VCaP (cell line): ENCODE measurements at regions not wholly inside any gene's neighbourhood (a gene's known extent, or its start where the extent isn't known, plus 50 kb on each side); places are given as distances from the start of the nearest gene placed in this dataset.

ENCODE experiments used
- H3K27ac ChIP-seq: fragments of 450-650 bp; 2 replicates; pipeline ENCODE4 v1.5.1; 2017
- TF ChIP-seq, protein P1 (sequence below): fragments of 450-650 bp; conservative IDR thresholded peaks from 2 replicates; pipeline ENCODE4 v1.5.1; 2017; ENCODE audit warnings: mild to moderate bottlenecking, moderate library complexity

DNA sequence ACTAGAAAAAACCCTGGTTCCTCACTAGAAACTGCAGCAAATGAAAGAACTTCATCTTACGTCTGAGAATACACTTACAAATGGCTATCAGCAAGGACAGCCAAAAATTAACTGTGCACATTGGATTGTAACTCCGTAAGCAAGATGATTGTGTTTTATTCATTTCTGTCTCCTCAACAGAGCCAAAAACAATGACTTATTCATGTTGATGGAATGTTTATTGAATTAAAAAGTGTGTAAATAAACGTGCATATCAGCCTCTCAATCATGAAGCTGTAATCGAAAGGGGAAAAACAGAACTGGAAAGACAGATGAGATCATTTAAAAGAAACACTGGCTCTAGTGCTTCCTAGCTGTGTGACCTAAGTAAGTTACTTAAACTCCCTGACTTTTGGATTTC is 307.5 kb upstream of the ZC3H12C start:
- H3K27ac ChIP-seq = peak overlapping the region; percentile 80
- TF ChIP-seq, protein P1, sequence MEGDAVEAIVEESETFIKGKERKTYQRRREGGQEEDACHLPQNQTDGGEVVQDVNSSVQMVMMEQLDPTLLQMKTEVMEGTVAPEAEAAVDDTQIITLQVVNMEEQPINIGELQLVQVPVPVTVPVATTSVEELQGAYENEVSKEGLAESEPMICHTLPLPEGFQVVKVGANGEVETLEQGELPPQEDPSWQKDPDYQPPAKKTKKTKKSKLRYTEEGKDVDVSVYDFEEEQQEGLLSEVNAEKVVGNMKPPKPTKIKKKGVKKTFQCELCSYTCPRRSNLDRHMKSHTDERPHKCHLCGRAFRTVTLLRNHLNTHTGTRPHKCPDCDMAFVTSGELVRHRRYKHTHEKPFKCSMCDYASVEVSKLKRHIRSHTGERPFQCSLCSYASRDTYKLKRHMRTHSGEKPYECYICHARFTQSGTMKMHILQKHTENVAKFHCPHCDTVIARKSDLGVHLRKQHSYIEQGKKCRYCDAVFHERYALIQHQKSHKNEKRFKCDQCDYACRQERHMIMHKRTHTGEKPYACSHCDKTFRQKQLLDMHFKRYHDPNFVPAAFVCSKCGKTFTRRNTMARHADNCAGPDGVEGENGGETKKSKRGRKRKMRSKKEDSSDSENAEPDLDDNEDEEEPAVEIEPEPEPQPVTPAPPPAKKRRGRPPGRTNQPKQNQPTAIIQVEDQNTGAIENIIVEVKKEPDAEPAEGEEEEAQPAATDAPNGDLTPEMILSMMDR = no peak

DNA sequence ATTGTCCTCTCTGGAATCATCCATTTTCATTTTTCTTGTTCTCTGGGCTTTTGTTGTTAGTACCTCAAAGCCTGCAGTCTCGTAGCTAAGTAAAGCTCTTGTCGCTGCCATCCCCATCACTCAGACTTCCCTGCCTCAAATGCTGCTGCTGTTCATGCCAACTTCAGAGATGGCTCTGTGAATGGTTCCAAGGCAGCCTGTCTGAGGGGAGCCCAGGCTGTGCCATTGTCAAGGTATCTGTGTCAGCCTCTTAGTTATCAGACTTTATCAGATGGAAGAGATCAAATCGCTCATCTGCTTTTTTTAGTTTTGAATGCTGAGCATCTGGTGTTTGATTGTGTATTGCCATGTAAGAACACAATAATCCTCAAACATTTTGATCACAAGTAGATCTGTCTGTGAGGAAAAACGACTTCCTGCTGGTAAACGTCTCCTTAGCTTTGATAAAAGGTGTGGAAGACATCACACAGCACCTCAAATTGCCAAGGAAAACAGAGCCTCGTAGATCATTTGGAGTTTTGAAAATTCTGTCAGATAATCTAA is 304.2 kb upstream of the ZC3H12C start:
- H3K27ac ChIP-seq = no peak overlapping the region
- TF ChIP-seq, protein P1 = no peak

DNA sequence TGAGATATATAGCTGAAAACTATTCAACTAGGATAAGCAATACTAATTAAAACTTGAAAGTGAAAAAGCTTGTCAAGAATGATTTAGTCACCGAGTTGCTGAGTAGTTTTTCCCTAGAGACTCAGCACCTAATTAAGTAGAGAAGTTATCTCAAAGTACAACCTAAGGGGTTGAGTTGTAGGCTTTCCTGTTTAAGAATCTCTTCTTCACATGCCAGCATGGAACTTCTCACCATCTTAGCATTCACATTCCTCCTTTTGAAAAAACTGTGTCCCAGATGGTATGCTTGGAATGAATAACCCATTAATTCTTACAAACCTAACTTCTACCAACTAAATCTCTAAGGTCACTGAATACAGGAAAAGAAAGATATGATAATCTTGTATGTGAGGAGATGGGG is 303.3 kb upstream of the ZC3H12C start:
- H3K27ac ChIP-seq = no peak overlapping the region
- TF ChIP-seq, protein P1 = no peak

DNA sequence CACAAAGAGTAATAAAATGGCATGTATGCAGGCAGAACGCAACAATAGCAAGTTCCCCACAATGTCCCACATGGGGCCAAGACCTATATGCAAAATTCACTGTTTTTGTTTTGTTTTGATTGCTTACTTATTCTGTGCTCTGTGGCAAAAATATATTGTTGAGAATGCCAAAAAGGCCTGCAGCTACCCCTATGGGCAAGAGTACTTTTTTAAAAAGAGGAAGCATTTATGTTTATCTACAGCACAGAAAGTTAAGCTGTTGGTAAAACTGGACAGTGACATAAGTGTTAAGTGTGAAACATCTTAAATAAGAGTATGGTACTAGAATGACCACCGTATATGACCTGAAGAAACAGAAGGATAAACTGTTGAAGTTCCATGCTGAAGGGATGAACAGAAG is 301.9 kb upstream of the ZC3H12C start:
- TF ChIP-seq, protein P1 = peak; percentile 22; the same call in 1 of the 2 replicates
- no peak overlapping the region for H3K27ac ChIP-seq

DNA sequence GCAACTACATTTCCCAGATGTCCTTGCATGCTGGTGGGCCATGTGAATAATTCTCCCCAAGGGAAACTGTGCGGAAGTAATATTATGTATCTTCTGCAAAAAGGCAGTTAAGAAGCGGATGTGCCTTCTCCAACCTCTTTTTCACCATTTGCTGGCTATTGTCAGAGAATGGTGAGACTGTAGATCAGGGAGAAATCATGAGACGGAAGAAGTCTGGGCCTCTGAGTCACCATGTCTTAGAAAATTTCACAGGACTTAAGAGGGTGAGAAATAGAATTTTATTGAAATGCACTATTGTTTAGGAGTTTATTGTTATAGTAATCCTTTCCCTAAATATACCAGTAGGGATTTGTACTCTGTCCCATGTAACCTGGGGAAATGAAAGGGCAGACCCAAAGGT is 298.7 kb upstream of the ZC3H12C start:
- TF ChIP-seq, protein P1 = no peak
- H3K27ac ChIP-seq = no peak overlapping the region

DNA sequence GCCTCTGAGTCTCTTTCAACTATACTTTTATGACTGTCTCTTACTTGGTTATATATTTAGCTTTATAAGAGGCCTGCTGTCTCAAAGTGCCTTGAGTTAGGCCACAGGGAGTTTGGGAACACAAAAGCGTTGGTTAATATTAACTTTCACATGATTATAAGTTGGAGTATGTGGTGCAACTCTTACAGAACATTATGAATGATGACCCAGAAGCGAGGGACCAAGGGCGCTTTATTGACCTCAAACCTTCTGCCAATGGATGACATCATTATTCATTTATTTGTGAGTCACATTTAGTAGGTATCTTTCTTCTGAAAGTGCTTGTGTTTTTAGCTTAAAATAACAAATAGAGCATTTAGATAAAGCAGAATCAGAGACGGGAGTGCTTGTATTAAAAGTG is 298.0 kb upstream of the ZC3H12C start:
- H3K27ac ChIP-seq = no peak overlapping the region
- TF ChIP-seq, protein P1 = no peak

DNA sequence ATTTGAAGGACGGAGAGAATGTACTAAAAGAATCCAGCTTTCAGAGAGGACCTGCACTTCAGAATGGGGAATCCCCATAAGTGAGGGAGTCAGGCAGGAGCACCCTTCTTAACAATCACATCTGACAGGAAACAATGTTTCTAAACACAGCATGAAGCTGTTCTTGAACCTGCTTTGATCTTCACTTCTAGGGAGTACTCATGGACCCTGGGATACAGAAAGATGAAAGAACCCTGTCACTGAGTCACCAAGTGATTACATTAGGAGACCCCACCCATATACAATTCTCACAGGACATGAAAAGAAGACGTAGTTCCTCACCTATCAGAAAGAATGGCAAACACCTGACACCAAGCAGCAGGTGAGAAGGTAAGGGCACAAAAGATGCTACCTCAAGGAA is 296.9 kb upstream of the ZC3H12C start:
- TF ChIP-seq, protein P1 = no peak
- H3K27ac ChIP-seq = no peak overlapping the region

DNA sequence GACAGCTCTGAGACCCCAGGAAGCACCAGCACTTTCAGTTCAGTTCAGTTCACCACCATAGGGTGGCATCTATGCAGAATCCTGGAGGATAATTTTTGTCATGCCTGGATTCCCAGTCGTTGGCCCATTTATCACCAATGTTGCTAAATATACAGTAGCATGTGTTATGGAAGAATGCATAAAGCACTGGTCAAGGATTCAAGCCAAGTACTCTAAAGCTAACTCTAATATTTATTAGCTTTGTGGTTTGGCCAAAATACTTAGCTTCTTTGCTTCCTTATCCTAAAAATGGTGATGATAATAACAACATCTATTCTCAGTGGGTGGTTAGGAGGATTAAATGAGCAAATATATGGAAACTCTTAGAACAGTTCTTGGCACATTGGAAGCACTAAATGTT is 294.7 kb upstream of the ZC3H12C start:
- no peak overlapping the region for H3K27ac ChIP-seq
- TF ChIP-seq, protein P1 = no peak
